ENCODE measurements at regions not wholly inside any gene's neighbourhood (a gene's known extent, or its start where the extent isn't known, plus 50 kb on each side); places are given as distances from the start of the nearest gene placed in this dataset.
"Not testable (repeated sequence)": the region's sequence is repeated elsewhere in the genome, so short reads cannot be mapped to it uniquely, and the experiment has no call there.

DNA sequence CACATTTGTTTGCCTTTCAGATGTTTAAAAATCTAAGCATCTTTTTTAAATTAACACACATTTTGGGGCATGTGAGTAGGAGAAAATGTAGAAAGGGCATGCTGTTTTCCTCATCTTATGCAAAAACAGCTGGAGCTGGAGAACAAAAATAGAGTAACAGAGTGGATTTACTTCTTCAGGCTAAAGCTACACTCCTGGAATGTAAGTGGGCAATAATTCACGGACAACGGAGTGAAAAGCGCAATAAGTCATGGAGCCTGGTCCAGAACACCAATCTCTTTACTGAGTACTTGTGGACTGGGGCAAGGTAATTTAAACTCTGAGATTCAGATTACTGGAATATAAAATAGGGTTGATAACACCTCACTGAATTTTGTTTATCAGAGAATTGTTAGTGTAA lies 1018.8 kb upstream of the HS3ST1 start:
- no peaks in the 10 kb centered on the region for H3K27me3 ChIP-seq (ENCODE audit: insufficient read depth, insufficient read length)
- TF ChIP-seq ZNF274 (IDR thresholded peaks at IDR 0.05; ENCODE audit: low read depth, low read length) (no peak), YY1 (IDR thresholded peaks at IDR 0.05; ENCODE audit: insufficient read depth, insufficient read length) (no peak), SUZ12 (IDR thresholded peaks at IDR 0.05; ENCODE audit: extremely low read depth, insufficient read depth, insufficient read length) (no peak)
- H3K4me3 ChIP-seq (ENCODE audit: insufficient read length, low read depth): no peak overlapping the region
- H3K4me1 ChIP-seq (ENCODE audit: insufficient read depth, insufficient read length): no peaks in the 10 kb centered on the region
- DNase-seq (ENCODE audit: low read depth, low spot score): no peak
- no peaks in the 10 kb centered on the region; the same call in 1 of the 2 replicates for H3K9me3 ChIP-seq (ENCODE audit: insufficient read depth, low read length)
- no peak overlapping the region for H3K9ac ChIP-seq (ENCODE audit: insufficient read length, low read depth)
- no peaks in the 10 kb centered on the region for H3K36me3 ChIP-seq (ENCODE audit: insufficient read depth, insufficient read length, low read length)

DNA sequence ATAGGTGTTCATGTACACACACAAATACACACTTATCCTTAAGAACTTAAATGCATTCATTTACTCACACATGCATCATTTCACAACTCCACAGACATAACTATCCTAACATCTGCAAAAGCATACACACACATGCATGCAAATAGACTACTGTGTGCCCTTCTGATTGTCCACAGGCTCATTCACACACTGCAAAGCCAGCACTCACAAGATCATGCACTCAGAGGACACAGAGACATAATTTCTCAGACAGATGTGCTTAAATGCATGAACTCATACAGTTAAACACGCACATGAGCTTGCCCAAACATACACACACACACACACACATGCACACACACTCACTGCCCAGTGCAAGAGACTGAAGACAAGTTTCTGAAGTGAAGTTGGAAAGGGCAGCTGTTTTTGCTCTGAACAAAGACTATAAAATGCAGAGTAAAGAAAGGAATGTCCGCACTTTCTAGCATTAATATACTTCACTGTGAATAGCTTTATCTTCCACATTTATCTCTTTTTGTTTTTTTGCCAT lies 1018.0 kb upstream of the HS3ST1 start:
- no peaks in the 10 kb centered on the region for H3K36me3 ChIP-seq (ENCODE audit: insufficient read depth, insufficient read length, low read length)
- no peak overlapping the region for H3K4me3 ChIP-seq (ENCODE audit: insufficient read length, low read depth)
- H3K4me1 ChIP-seq (ENCODE audit: insufficient read depth, insufficient read length): no peaks in the 10 kb centered on the region
- no peaks in the 10 kb centered on the region for H3K27me3 ChIP-seq (ENCODE audit: insufficient read depth, insufficient read length)
- H3K9ac ChIP-seq (ENCODE audit: insufficient read length, low read depth): no peak overlapping the region
- no peaks in the 10 kb centered on the region; the same call in 1 of the 2 replicates for H3K9me3 ChIP-seq (ENCODE audit: insufficient read depth, low read length)
- no peak for DNase-seq (ENCODE audit: low read depth, low spot score)
- TF ChIP-seq ZNF274 (IDR thresholded peaks at IDR 0.05; ENCODE audit: low read depth, low read length) (no peak), YY1 (IDR thresholded peaks at IDR 0.05; ENCODE audit: insufficient read depth, insufficient read length) (no peak), SUZ12 (IDR thresholded peaks at IDR 0.05; ENCODE audit: extremely low read depth, insufficient read depth, insufficient read length) (no peak)

DNA sequence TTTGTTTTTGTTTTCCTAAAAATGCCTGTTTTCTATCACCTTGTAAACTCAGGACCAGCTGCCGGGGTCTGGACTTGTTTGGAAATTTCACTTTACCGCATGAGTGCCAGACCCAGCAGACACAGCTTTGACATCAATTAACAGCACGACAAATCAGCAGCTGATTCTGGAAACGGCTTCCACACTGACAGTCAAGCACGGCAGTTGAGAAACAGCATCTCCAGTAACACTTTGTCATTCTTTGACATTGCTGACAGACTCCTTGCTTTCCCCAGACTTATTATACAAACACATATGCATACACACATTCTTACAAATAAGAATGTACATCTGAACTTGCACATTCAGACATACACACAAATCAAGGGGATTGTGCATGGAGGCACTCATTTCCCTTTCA lies 1017.6 kb upstream of the HS3ST1 start:
- no peaks in the 10 kb centered on the region for H3K4me1 ChIP-seq (ENCODE audit: insufficient read depth, insufficient read length)
- no peaks in the 10 kb centered on the region for H3K27me3 ChIP-seq (ENCODE audit: insufficient read depth, insufficient read length)
- no peaks in the 10 kb centered on the region for H3K36me3 ChIP-seq (ENCODE audit: insufficient read depth, insufficient read length, low read length)
- DNase-seq (ENCODE audit: low read depth, low spot score): no peak
- no peaks in the 10 kb centered on the region; the same call in 1 of the 2 replicates for H3K9me3 ChIP-seq (ENCODE audit: insufficient read depth, low read length)
- no peak overlapping the region for H3K4me3 ChIP-seq (ENCODE audit: insufficient read length, low read depth)
- no peak overlapping the region for H3K9ac ChIP-seq (ENCODE audit: insufficient read length, low read depth)
- TF ChIP-seq ZNF274 (IDR thresholded peaks at IDR 0.05; ENCODE audit: low read depth, low read length) (no peak), SUZ12 (IDR thresholded peaks at IDR 0.05; ENCODE audit: extremely low read depth, insufficient read depth, insufficient read length) (no peak), YY1 (IDR thresholded peaks at IDR 0.05; ENCODE audit: insufficient read depth, insufficient read length) (no peak)

DNA sequence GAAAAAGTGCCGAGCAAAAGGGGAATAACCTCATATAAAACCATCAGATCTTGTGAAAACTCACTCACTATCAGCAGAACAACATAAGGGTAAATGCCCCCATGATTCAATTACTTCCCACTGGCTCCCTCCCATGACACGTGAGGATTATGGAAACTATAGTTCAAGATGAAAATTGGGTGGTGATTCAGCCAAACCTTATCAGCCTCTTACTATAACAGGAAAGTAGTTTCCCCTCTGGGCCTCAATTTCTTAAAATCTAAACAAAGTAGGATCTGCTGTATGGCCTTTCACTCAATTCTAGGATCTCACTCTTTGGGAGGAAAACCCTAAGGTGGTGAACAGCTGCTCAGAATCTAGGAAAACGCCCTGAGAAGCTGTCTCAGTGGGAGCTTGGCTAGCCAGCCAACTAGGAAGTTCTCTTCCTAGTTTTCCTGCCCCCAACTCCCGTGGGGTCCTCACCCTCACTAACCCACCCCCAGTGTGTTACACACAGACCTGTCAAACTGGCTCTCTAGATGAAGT lies 1017.1 kb upstream of the HS3ST1 start:
- DNase-seq (ENCODE audit: low read depth, low spot score): no peak
- no peak overlapping the region for H3K9ac ChIP-seq (ENCODE audit: insufficient read length, low read depth)

DNA sequence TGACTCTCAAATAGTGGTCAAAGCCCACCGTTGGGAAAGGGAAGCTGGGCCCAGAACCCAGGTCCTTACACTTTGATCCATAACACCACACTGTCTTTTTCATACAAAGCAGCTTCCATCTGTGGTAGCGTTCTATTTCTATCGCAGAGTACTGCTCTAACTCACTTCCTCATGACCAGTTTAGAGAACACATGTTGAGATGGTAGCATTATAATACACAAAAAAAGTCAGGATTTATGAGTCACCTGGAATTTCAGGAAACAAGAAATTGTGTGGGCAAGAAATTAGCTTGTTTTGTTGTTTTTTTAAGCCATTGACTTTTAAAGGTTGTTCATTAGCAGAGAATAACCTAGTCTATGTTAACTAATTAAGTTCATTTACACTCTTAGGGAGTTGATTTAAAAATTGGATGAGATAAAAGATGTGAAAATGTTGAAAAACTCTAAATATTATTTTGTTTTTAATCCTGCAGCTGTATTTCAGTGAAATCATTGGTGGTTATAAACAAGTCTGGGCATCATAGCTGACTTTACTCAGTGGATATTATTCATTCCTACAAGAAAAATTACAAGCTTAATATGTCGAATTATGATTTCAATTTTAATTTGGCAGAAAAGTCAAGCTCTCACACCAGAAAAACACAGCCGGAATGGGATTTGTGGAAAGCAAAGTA lies 1011.1 kb upstream of the HS3ST1 start:
- no peaks in the 10 kb centered on the region for H3K36me3 ChIP-seq (ENCODE audit: insufficient read depth, insufficient read length, low read length)
- TF ChIP-seq ZNF274 (IDR thresholded peaks at IDR 0.05; ENCODE audit: low read depth, low read length) (no peak), SUZ12 (IDR thresholded peaks at IDR 0.05; ENCODE audit: extremely low read depth, insufficient read depth, insufficient read length) (no peak), YY1 (IDR thresholded peaks at IDR 0.05; ENCODE audit: insufficient read depth, insufficient read length) (no peak)
- no peak overlapping the region for H3K4me3 ChIP-seq (ENCODE audit: insufficient read length, low read depth)
- no peaks in the 10 kb centered on the region for H3K9me3 ChIP-seq (ENCODE audit: insufficient read depth, low read length)
- no peak for DNase-seq (ENCODE audit: low read depth, low spot score)
- H3K4me1 ChIP-seq (ENCODE audit: insufficient read depth, insufficient read length): no peaks in the 10 kb centered on the region
- no peaks in the 10 kb centered on the region for H3K27me3 ChIP-seq (ENCODE audit: insufficient read depth, insufficient read length)
- H3K9ac ChIP-seq (ENCODE audit: insufficient read length, low read depth): no peak overlapping the region

More for the DNA sequence above, 1017.1 kb upstream of the HS3ST1 start:
- no peaks in the 10 kb centered on the region for H3K36me3 ChIP-seq (ENCODE audit: insufficient read depth, insufficient read length, low read length)
- H3K9me3 ChIP-seq (ENCODE audit: insufficient read depth, low read length): no peaks in the 10 kb centered on the region; the same call in 1 of the 2 replicates
- no peaks in the 10 kb centered on the region for H3K27me3 ChIP-seq (ENCODE audit: insufficient read depth, insufficient read length)
- H3K4me1 ChIP-seq (ENCODE audit: insufficient read depth, insufficient read length): no peaks in the 10 kb centered on the region
- no peak for TF ChIP-seq SUZ12 (IDR thresholded peaks at IDR 0.05; ENCODE audit: extremely low read depth, insufficient read depth, insufficient read length)
- no peak for TF ChIP-seq ZNF274 (IDR thresholded peaks at IDR 0.05; ENCODE audit: low read depth, low read length)
- no peak for TF ChIP-seq YY1 (IDR thresholded peaks at IDR 0.05; ENCODE audit: insufficient read depth, insufficient read length)
- no peak overlapping the region for H3K4me3 ChIP-seq (ENCODE audit: insufficient read length, low read depth)

DNA sequence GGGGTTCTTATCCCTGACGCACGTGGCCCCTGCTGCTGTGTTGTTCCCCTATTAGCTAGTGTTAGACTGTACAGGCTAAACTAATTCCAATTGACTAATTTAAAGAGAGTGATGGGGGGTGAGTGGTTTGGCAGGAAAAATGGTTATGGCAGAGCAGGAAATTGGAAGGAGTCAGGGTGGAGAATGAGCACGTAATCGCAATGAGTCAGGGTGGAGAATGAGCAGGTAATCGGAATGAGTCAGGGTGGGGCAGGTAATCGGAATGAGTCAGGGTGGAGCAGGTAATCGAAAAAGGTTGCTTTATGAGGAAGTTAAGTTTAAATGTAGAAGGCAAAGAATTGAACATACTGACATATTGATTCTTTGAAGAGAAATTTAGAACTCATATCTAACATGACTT lies 1002.6 kb upstream of the HS3ST1 start:
- not testable (repeated sequence) for H3K27me3 ChIP-seq (ENCODE audit: insufficient read depth, insufficient read length); H3K9ac ChIP-seq (ENCODE audit: insufficient read length, low read depth); H3K4me1 ChIP-seq (ENCODE audit: insufficient read depth, insufficient read length); H3K9me3 ChIP-seq (ENCODE audit: insufficient read depth, low read length); H3K36me3 ChIP-seq (ENCODE audit: insufficient read depth, insufficient read length, low read length); DNase-seq (ENCODE audit: low read depth, low spot score); H3K4me3 ChIP-seq (ENCODE audit: insufficient read length, low read depth)

DNA sequence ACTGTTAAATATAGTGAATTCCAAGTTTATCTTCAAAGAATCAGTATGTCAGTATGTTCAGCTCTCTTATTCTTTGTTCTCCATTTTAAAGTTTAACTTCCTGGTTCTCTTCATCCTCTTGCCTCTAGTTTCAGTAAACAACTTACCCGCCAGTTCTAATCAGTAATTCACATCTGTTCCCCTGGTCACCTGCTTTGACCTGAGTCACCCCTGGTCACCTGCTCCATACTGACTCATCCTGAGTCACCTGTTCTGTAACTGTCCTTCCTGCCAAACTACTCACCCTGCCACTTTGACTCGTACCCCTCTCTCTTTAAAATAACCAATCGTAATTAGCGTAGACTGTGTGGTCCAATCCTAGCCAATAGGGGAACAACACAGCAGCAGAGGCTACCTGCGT lies 992.7 kb upstream of the HS3ST1 start:
- Histone ChIP-seq H3K36me3 (ENCODE audit: insufficient read depth, insufficient read length, low read length) (no peaks in the 10 kb centered on the region), H3K9me3 (ENCODE audit: insufficient read depth, low read length) (peaks cover 3% of the 10 kb centered on the region; the same call in 1 of the 2 replicates), H3K4me3 (ENCODE audit: insufficient read length, low read depth) (no peak overlapping the region), H3K27me3 (ENCODE audit: insufficient read depth, insufficient read length) (no peaks in the 10 kb centered on the region), H3K9ac (ENCODE audit: insufficient read length, low read depth) (no peak overlapping the region), H3K4me1 (ENCODE audit: insufficient read depth, insufficient read length) (no peaks in the 10 kb centered on the region)
- no peak for DNase-seq (ENCODE audit: low read depth, low spot score)
- no peak for TF ChIP-seq YY1 (IDR thresholded peaks at IDR 0.05; ENCODE audit: insufficient read depth, insufficient read length)
- no peak for TF ChIP-seq ZNF274 (IDR thresholded peaks at IDR 0.05; ENCODE audit: low read depth, low read length)
- no peak for TF ChIP-seq SUZ12 (IDR thresholded peaks at IDR 0.05; ENCODE audit: extremely low read depth, insufficient read depth, insufficient read length)

All from NT2/D1 (cell line).